ENCODE measurements at regions not wholly inside any gene's neighbourhood (a gene's known extent, or its start where the extent isn't known, plus 50 kb on each side); places are given as distances from the start of the nearest gene placed in this dataset.

DNA sequence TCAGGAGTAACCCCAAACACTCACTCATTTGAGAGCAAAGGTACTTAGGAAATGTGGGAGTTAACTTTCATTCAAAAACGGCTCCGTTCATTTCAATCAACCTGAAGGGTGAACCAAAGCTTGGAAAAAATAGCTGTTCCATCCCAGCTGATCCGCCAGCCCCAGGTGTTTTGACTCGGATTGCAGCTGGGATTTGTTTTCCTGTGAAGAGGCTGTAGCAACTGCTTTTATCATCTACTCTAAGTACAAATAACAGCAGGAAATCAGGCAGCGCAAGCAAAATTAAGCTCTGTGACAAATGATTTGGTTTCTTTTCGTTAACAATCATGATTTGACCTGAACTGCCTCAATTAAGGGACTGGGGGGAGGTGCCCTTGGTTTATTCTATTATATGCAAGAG, 154.7 kb downstream of the BEND2 start:
- TF ChIP-seq, protein P1, sequence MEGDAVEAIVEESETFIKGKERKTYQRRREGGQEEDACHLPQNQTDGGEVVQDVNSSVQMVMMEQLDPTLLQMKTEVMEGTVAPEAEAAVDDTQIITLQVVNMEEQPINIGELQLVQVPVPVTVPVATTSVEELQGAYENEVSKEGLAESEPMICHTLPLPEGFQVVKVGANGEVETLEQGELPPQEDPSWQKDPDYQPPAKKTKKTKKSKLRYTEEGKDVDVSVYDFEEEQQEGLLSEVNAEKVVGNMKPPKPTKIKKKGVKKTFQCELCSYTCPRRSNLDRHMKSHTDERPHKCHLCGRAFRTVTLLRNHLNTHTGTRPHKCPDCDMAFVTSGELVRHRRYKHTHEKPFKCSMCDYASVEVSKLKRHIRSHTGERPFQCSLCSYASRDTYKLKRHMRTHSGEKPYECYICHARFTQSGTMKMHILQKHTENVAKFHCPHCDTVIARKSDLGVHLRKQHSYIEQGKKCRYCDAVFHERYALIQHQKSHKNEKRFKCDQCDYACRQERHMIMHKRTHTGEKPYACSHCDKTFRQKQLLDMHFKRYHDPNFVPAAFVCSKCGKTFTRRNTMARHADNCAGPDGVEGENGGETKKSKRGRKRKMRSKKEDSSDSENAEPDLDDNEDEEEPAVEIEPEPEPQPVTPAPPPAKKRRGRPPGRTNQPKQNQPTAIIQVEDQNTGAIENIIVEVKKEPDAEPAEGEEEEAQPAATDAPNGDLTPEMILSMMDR (IDR thresholded peaks at IDR 0.05; ENCODE audit: low read depth, low read length), result no peak
- no peak for DNase-seq
- Histone ChIP-seq H3K4me3 (ENCODE audit: low read depth, low read length) (no peak overlapping the region), H3K9me3 (ENCODE audit: severe bottlenecking) (no peaks in the 10 kb centered on the region), H3K36me3 (no peaks in the 10 kb centered on the region), H3K27ac (no peak overlapping the region), H3K27me3 (ENCODE audit: insufficient read depth, low read depth, severe bottlenecking) (peaks cover 28% of the 10 kb centered on the region)

DNA sequence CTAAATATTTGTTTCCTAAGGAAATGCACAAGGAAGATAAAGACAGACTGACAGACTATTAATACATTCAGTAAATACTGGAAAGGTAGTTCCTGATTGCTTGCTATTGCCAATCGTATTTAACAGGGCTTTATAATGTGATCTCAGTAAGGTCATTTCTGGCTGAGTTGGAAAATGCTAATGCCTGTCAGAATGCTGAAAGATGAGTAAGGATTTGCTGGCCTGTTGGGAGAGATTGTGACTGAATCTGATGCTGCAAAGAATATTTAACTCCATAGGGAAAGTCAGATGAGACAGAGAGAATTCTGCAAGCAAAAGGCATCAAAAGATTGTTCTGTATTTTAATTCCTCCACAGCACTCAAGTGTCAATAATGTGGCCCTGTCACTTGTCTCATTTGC, 169.0 kb downstream of the BEND2 start:
- no peak overlapping the region for H3K27ac ChIP-seq
- H3K4me3 ChIP-seq (ENCODE audit: low read depth, low read length), result no peak overlapping the region
- no peaks in the 10 kb centered on the region for H3K9me3 ChIP-seq (ENCODE audit: severe bottlenecking)
- TF ChIP-seq, protein P1 (IDR thresholded peaks at IDR 0.05; ENCODE audit: low read depth, low read length), result no peak
- peaks cover 34% of the 10 kb centered on the region for H3K27me3 ChIP-seq (ENCODE audit: insufficient read depth, low read depth, severe bottlenecking)
- no peak for DNase-seq
- no peaks in the 10 kb centered on the region for H3K36me3 ChIP-seq

DNA sequence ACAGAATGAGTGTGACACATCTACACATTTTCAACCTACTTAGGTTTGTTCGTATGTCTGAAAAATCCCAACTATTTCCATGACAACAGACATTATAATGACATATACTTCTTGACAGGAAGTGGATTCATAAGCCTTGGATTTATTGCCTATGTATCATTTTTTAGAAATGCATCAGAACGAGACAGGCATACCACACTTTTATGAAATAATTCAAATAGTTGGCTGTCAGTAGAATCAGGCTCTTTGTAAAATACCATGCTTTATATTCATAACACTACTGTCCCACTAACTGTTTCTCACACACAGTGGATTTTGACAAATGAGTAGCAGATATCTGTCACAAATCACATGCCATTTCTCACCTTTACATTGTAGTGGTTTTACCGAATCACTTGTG, 173.2 kb downstream of the BEND2 start:
- H3K4me3 ChIP-seq (ENCODE audit: low read depth, low read length), result no peak overlapping the region
- DNase-seq, result no peak
- no peak overlapping the region for H3K27ac ChIP-seq
- TF ChIP-seq, protein P1 (IDR thresholded peaks at IDR 0.05; ENCODE audit: low read depth, low read length), result no peak
- H3K27me3 ChIP-seq (ENCODE audit: insufficient read depth, low read depth, severe bottlenecking), result peaks cover 26% of the 10 kb centered on the region
- no peaks in the 10 kb centered on the region for H3K9me3 ChIP-seq (ENCODE audit: severe bottlenecking)
- no peaks in the 10 kb centered on the region for H3K36me3 ChIP-seq

DNA sequence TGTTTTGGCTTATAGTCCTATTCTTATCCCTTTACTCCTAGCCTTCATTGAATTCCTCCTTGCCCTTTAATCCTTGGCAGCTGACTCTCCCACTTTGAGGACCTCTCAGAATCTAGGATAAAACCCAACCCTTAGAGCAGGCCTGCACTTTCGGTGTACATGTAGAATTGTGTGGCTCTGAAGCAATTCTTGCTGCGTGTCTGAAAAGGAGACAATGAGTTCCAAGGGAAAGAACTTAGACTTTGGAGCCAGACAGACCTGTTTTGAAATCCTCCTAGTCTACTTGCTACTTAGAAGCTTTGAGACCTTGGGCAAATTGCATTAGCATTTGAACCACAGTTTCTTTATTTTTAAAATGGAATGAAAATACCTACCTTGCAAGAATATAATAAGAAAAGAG, 175.2 kb downstream of the BEND2 start:
- no peak for DNase-seq
- no peak overlapping the region for H3K4me3 ChIP-seq (ENCODE audit: low read depth, low read length)
- TF ChIP-seq, protein P1 (IDR thresholded peaks at IDR 0.05; ENCODE audit: low read depth, low read length), result no peak
- H3K27me3 ChIP-seq (ENCODE audit: insufficient read depth, low read depth, severe bottlenecking), result peaks cover 43% of the 10 kb centered on the region
- H3K9me3 ChIP-seq (ENCODE audit: severe bottlenecking), result no peaks in the 10 kb centered on the region
- H3K36me3 ChIP-seq, result no peaks in the 10 kb centered on the region
- H3K27ac ChIP-seq, result no peak overlapping the region

DNA sequence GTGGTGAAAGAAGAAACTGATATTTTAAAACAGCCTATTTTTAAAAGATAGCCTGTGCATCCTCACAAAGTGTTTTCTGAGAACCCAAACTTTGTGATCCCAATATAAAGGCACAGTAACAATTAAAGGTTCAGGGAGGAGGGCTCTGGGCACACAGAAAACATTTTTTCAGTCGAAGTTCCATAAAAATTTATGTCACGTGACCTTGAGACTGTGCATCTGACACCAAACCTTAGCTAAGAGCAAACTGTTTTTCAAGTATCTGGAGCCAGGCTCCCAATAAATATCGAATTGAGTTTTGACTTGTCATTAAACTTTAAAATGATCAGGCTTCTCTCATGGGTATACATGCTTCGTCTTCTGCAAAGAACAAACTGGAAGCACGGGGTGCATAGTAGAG, 177.9 kb downstream of the BEND2 start:
- Histone ChIP-seq H3K27me3 (ENCODE audit: insufficient read depth, low read depth, severe bottlenecking) (peaks cover 55% of the 10 kb centered on the region), H3K27ac (no peak overlapping the region), H3K36me3 (no peaks in the 10 kb centered on the region), H3K4me3 (ENCODE audit: low read depth, low read length) (no peak overlapping the region), H3K9me3 (ENCODE audit: severe bottlenecking) (no peaks in the 10 kb centered on the region)
- no peak for DNase-seq
- TF ChIP-seq, protein P1 (IDR thresholded peaks at IDR 0.05; ENCODE audit: low read depth, low read length), result no peak

DNA sequence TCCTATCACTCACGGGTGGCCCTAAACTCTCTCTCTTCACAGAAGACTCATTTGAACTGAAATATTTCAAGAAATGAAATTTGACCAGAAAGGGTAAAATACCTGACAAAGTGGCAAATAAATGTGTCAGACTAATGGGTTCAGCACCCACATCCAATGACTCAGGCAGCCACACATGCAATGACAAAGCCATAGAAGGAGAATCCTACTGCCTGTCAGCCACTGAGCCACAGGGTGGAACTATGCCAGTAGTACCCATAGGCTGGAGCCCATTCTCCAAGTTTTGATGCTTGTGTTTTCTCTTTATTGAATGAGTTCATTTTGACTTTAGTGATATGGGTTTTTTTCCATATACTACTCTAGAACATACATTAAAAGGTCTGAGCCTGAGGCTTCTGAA, 179.0 kb downstream of the BEND2 start:
- TF ChIP-seq, protein P1 (IDR thresholded peaks at IDR 0.05; ENCODE audit: low read depth, low read length), result no peak
- H3K36me3 ChIP-seq, result no peaks in the 10 kb centered on the region
- no peak overlapping the region for H3K4me3 ChIP-seq (ENCODE audit: low read depth, low read length)
- no peaks in the 10 kb centered on the region for H3K9me3 ChIP-seq (ENCODE audit: severe bottlenecking)
- no peak for DNase-seq
- no peak overlapping the region for H3K27ac ChIP-seq
- peaks cover 54% of the 10 kb centered on the region for H3K27me3 ChIP-seq (ENCODE audit: insufficient read depth, low read depth, severe bottlenecking)

Measured in WERI-Rb-1 (cell line).